Mammary epithelial cell (primary cell): ENCODE measurements at regions not wholly inside any gene's neighbourhood (a gene's known extent, or its start where the extent isn't known, plus 50 kb on each side); places are given as distances from the start of the nearest gene placed in this dataset.

Experiments
- EZH2 ChIP-seq: IDR thresholded peaks from 2 replicates; pipeline ENCODE4 v1.6.1; 2012; ENCODE audit warnings: low read length, inconsistent platforms, borderline replicate concordance
- TF ChIP-seq, protein P1 (sequence below), 2 donors: IDR thresholded peaks in 1 of 2; conservative IDR thresholded peaks in 1 of 2; 2 replicates each; pipeline ENCODE4 v1.5.1; 2011 to 2012; ENCODE audit warnings: inconsistent platforms in 2 of 2, low read length in 2 of 2, mild to moderate bottlenecking in 2 of 2, control low read depth in 1 of 2, low read depth in 1 of 2; ENCODE audit not compliant: insufficient read depth in 1 of 2; ENCODE audit errors: extremely low read depth in 1 of 2

DNA sequence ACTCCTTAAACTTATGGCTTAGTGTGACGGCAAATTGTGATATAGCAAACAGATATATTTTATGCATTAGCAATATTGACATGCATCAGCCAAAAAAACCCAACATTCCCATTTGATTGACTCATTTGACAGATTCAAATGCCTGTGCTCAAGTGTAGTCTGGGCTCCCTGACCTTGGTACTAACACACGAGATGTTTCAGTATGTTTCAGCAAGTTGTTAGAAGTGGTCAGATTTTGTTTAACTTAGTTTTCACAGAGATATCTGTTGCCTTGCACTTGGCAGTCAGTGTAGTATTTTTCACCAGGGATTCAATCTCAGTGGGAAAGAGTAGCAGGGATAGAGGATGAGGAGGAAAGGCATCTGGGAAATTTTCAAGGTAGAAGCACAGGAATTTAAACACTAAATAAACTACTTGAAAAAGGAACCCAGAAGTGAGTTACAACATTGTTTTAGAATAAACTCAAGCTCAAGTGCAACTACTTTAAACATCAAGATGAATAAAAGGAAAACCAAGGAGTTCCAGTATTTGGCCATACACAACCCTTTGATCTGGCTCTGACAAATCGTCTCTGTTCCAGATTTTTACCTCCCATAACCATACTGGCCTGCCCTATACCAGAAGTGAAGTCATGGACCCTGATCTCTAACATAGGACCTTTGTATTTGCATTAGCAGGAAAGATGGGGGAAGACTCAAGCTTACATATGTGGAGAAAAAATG is 56.5 kb upstream of the BLID start:
- TF ChIP-seq, protein P1, sequence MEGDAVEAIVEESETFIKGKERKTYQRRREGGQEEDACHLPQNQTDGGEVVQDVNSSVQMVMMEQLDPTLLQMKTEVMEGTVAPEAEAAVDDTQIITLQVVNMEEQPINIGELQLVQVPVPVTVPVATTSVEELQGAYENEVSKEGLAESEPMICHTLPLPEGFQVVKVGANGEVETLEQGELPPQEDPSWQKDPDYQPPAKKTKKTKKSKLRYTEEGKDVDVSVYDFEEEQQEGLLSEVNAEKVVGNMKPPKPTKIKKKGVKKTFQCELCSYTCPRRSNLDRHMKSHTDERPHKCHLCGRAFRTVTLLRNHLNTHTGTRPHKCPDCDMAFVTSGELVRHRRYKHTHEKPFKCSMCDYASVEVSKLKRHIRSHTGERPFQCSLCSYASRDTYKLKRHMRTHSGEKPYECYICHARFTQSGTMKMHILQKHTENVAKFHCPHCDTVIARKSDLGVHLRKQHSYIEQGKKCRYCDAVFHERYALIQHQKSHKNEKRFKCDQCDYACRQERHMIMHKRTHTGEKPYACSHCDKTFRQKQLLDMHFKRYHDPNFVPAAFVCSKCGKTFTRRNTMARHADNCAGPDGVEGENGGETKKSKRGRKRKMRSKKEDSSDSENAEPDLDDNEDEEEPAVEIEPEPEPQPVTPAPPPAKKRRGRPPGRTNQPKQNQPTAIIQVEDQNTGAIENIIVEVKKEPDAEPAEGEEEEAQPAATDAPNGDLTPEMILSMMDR (conservative IDR thresholded peaks at IDR 0.05 in 1 of 2, IDR thresholded peaks at IDR 0.05 in 1 of 2; ENCODE audit: extremely low read depth in 1 of 2, insufficient read depth in 1 of 2, low read depth in 1 of 2, low read length in 2 of 2) = no peak
- no peak for TF ChIP-seq EZH2
